PC-3 (cell line): ENCODE measurements at regions not wholly inside any gene's neighbourhood (a gene's known extent, or its start where the extent isn't known, plus 50 kb on each side); places are given as distances from the start of the nearest gene placed in this dataset.

Source experiments
- ATAC-seq: fragments of 200-7000 bp; cut with Tn5 transposase; 2 replicates; pipeline ENCODE4 v1.9.1; 2020; ENCODE audit warnings: mild to moderate bottlenecking, moderate library complexity
- BruUV-seq: library from RNA; stranded (reverse); fragments of 400-500 nt; replicated peaks from 2 replicates; lab custom pipeline; 2021; lab: Mats Ljungman, UMichigan
- CTCF ChIA-PET: fragments of 300-600 bp; sonication (Branson Sonifier 250); formaldehyde crosslinking; loops from one replicate; lab custom pipeline; 2022; ENCODE audit warnings: antibody characterized with exemption; lab: Charles Lee
- POLR2A ChIA-PET: fragments of 300-600 bp; sonication (Branson Sonifier 250); formaldehyde crosslinking; loops from one replicate; lab custom pipeline; 2022; ENCODE audit warnings: antibody characterized with exemption; ENCODE audit not compliant: unreplicated experiment; lab: Charles Lee
- DNase-seq: peaks from one replicate; pipeline ENCODE4 v3.0.0-alpha.2; 2015
- H2AFZ ChIP-seq: fragments of 300-600 bp; sonication (generic); 2 replicates; pipeline ENCODE4 v1.6.0; 2016; ENCODE audit warnings: antibody characterized with exemption, low read length
- H3F3A ChIP-seq: fragments of 300-600 bp; sonication (generic); one replicate; pipeline ENCODE4 v1.6.0; 2017; ENCODE audit warnings: antibody characterized with exemption, low read length, control low read depth, mild to moderate bottlenecking; ENCODE audit not compliant: unreplicated experiment
- H3K27ac ChIP-seq: fragments of 300-600 bp; sonication (generic); 2 replicates; pipeline ENCODE4 v1.5.1; 2016; ENCODE audit warnings: mild to moderate bottlenecking, low read length
- H3K27me3 ChIP-seq: fragments of 300-600 bp; sonication (generic); 2 replicates; pipeline ENCODE4 v1.6.1; 2016; ENCODE audit warnings: low read length, mixed read lengths
- H3K36me3 ChIP-seq: fragments of 300-600 bp; sonication (generic); 2 replicates; pipeline ENCODE4 v1.6.1; 2016; ENCODE audit warnings: low read depth, mixed run types, low read length, mixed read lengths
- H3K4me1 ChIP-seq: fragments of 300-600 bp; sonication (generic); 2 replicates; pipeline ENCODE4 v1.5.1; 2016; ENCODE audit warnings: low read length; ENCODE audit not compliant: insufficient read depth
- H3K4me2 ChIP-seq: fragments of 300-600 bp; sonication (generic); 2 replicates; pipeline ENCODE4 v1.6.0; 2016; ENCODE audit warnings: low read length
- H3K4me3 ChIP-seq: fragments of 300-600 bp; sonication (generic); 2 replicates; pipeline ENCODE4 v1.5.1; 2016; ENCODE audit warnings: mild to moderate bottlenecking, low read length, mixed read lengths
- H3K79me2 ChIP-seq: fragments of 300-600 bp; sonication (generic); 2 replicates; pipeline ENCODE4 v1.6.1; 2017; ENCODE audit warnings: low read length, mixed read lengths
- H3K9ac ChIP-seq: fragments of 300-600 bp; sonication (generic); 2 replicates; pipeline ENCODE4 v1.6.0; 2016; ENCODE audit warnings: mild to moderate bottlenecking, low read length
- H3K9me2 ChIP-seq: fragments of 300-600 bp; sonication (generic); replicated peaks from 2 replicates; pipeline ENCODE4 v1.6.1; 2016; ENCODE audit warnings: mixed run types, low read length, mixed read lengths
- H3K9me3 ChIP-seq: fragments of 300-600 bp; sonication (generic); 2 replicates; pipeline ENCODE4 v1.6.1; 2016; ENCODE audit warnings: low read length, mixed read lengths
- H4K20me1 ChIP-seq: fragments of 300-600 bp; sonication (generic); 2 replicates; pipeline ENCODE4 v1.6.1; 2016; ENCODE audit warnings: low read length, mixed read lengths
- CTCF ChIP-seq: fragments of 300-600 bp; sonication (generic); conservative IDR thresholded peaks from 2 replicates; pipeline ENCODE4 v1.5.1; 2017; ENCODE audit warnings: antibody characterized with exemption, low read depth, mild to moderate bottlenecking, low read length
- EZH2 ChIP-seq: fragments of 300-600 bp; sonication (generic); IDR thresholded peaks from one replicate; pipeline ENCODE4 v1.6.1; 2017; ENCODE audit warnings: antibody characterized with exemption, mild to moderate bottlenecking, low read length; ENCODE audit not compliant: unreplicated experiment
- EZH2phosphoT487 ChIP-seq: fragments of 300-600 bp; sonication (generic); IDR thresholded peaks from 2 replicates; pipeline ENCODE4 v1.6.1; 2018; ENCODE audit warnings: mild to moderate bottlenecking, antibody characterized with exemption, low read length, borderline replicate concordance
- intact Hi-C: fragments of 100-400 bp; cut with micrococcal nuclease; formaldehyde crosslinking; loops from 2 replicates; pipeline ENCODE4 v1.9.0; 2023

- Histone ChIP-seq H3K9ac (no peak overlapping the region), H3K79me2 (no peaks in the 10 kb centered on the region), H3K9me3 (no peaks in the 10 kb centered on the region), H4K20me1 (no peaks in the 10 kb centered on the region), H3K4me1 (peaks cover 5% of the 10 kb centered on the region; the same call in 1 of the 2 replicates), H3K9me2 (no peaks in the 10 kb centered on the region), H3K4me3 (no peak overlapping the region), H3K27ac (no peak overlapping the region), H3F3A (no peaks in the 10 kb centered on the region), H3K27me3 (no peaks in the 10 kb centered on the region), H3K4me2 (no peak overlapping the region), H3K36me3 (no peaks in the 10 kb centered on the region), H2AFZ (no peak overlapping the region)
- ChIA-PET POLR2A (no interaction called here), CTCF (no interaction called here)
- ATAC-seq (no peak), DNase-seq (no peak)
- no peak for TF ChIP-seq EZH2
- TF ChIP-seq CTCF = no peak
- no peak for TF ChIP-seq EZH2phosphoT487
- BruUV-seq = no TSS peak
- intact Hi-C loops = no loop called here
Measured at GRCh38 chr4:147311956-147312355, 168.9 kb upstream of the EDNRA start.

GRCh38 chr4:147312376-147313046 lies 168.4 kb upstream of the EDNRA start:
- no peak overlapping the region for H3K4me2 ChIP-seq
- TF ChIP-seq EZH2phosphoT487 (no peak), CTCF (no peak), EZH2 (no peak)

GRCh38 chr4:147313108-147313507 lies 167.8 kb upstream of the EDNRA start:
- Histone ChIP-seq H2AFZ (no peak overlapping the region), H3K79me2 (no peaks in the 10 kb centered on the region), H3K4me3 (no peak overlapping the region), H3K27ac (no peak overlapping the region), H3F3A (no peaks in the 10 kb centered on the region), H3K36me3 (no peaks in the 10 kb centered on the region), H3K4me1 (peaks cover 5% of the 10 kb centered on the region; the same call in 1 of the 2 replicates), H3K9ac (no peak overlapping the region), H4K20me1 (no peaks in the 10 kb centered on the region), H3K9me2 (no peaks in the 10 kb centered on the region), H3K4me2 (no peak overlapping the region), H3K9me3 (no peaks in the 10 kb centered on the region), H3K27me3 (no peaks in the 10 kb centered on the region)
- TF ChIP-seq CTCF = no peak
- no peak for TF ChIP-seq EZH2phosphoT487
- no peak for TF ChIP-seq EZH2
- no peak for ATAC-seq
- ChIA-PET CTCF (no interaction called here), POLR2A (no interaction called here)
- intact Hi-C loops = no loop called here
- no TSS peak for BruUV-seq
- no peak for DNase-seq

More at GRCh38 chr4:147312376-147313046, 168.4 kb upstream of the EDNRA start:
- Histone ChIP-seq H2AFZ (no peak overlapping the region), H3K4me3 (no peak overlapping the region), H3K4me1 (peaks cover 5% of the 10 kb centered on the region; the same call in 1 of the 2 replicates), H3K27ac (no peak overlapping the region), H3K36me3 (no peaks in the 10 kb centered on the region), H3K9ac (no peak overlapping the region), H3K79me2 (no peaks in the 10 kb centered on the region), H3K27me3 (no peaks in the 10 kb centered on the region), H3K9me2 (no peaks in the 10 kb centered on the region), H4K20me1 (no peaks in the 10 kb centered on the region), H3K9me3 (no peaks in the 10 kb centered on the region), H3F3A (no peaks in the 10 kb centered on the region)
- ChIA-PET POLR2A (interaction anchor here (0.6 kb wide), 1 partner anchor 159 kb away, joined by 3 read pairs; no protein-coding TSS in a partner anchor), CTCF (no interaction called here)
- ATAC-seq (no peak; the same call in 1 of the 2 replicates), DNase-seq (peak; percentile 35)
- intact Hi-C loops = no loop called here
- BruUV-seq = no TSS peak
